Aorta (tissue), 5 donors: ENCODE measurements at regions not wholly inside any gene's neighbourhood (a gene's known extent, or its start where the extent isn't known, plus 50 kb on each side); places are given as distances from the start of the nearest gene placed in this dataset.
"Not testable (repeated sequence)": the region's sequence is repeated elsewhere in the genome, so short reads cannot be mapped to it uniquely, and the experiment has no call there.

Source experiments
- ATAC-seq: fragments of 200-7000 bp; cut with Tn5 transposase; one replicate; pipeline ENCODE4 v1.9.1; 2022; ENCODE audit warnings: moderate library complexity; ENCODE audit not compliant: low FRiP score
- DNase-seq, 2 donors: peaks; one replicate each; pipeline ENCODE4 v3.0.0-alpha.2; 2020
- H3K27ac ChIP-seq, 2 donors: one replicate each; pipeline ENCODE4 v1.5.1; 2013; ENCODE audit warnings: low read length in 2 of 2, mild to moderate bottlenecking in 2 of 2, moderate library complexity in 2 of 2, control low read depth in 1 of 2, inconsistent platforms in 1 of 2, low read depth in 1 of 2
- H3K27me3 ChIP-seq, 2 donors: one replicate each; pipeline ENCODE4 v1.6.1; 2013; ENCODE audit warnings: control low read depth in 1 of 2, low read length in 1 of 2, mild to moderate bottlenecking in 1 of 2, moderate library complexity in 1 of 2; ENCODE audit not compliant: insufficient read depth in 2 of 2, control insufficient read depth in 1 of 2
- H3K36me3 ChIP-seq, 2 donors: one replicate each; pipeline ENCODE4 v1.6.1; 2013; ENCODE audit warnings: control low read depth in 1 of 2, low read length in 1 of 2, mild to moderate bottlenecking in 1 of 2; ENCODE audit not compliant: insufficient read depth in 2 of 2, control insufficient read depth in 1 of 2
- H3K4me1 ChIP-seq, 2 donors: one replicate each; pipeline ENCODE4 v1.6.1; 2013; ENCODE audit warnings: low read length in 2 of 2, control low read depth in 1 of 2, mild to moderate bottlenecking in 1 of 2, moderate library complexity in 1 of 2; ENCODE audit not compliant: insufficient read depth in 2 of 2, control insufficient read depth in 1 of 2
- H3K4me3 ChIP-seq, 2 donors: one replicate each; pipeline ENCODE4 v1.5.1; 2013; ENCODE audit warnings: low read length in 2 of 2, control low read depth in 1 of 2, mild to moderate bottlenecking in 1 of 2
- H3K9me3 ChIP-seq: one replicate; pipeline ENCODE4 v1.6.1; 2013; ENCODE audit warnings: mild to moderate bottlenecking, low read length; ENCODE audit not compliant: control insufficient read depth
- WGBS, 2 donors: extraction: QIAGEN DNeasy Blood & Tissue Kit; methylation state at CpG; one replicate each; pipeline ENCODE4 v1.1.7; 2013; 5-methylcytosine and 5-hydroxymethylcytosine counted together
- intact Hi-C, 2 donors: fragments of 100-400 bp; cut with DNase I; formaldehyde crosslinking; loops; one replicate each; pipeline versions ENCODE4 v1.14.2 to v1.15.0; 2022
- donor health status: healthy with polysubstance abuse.
- donor health status: Bipolar disorder and iron deficiency.
- donor health status: DM: no; HTN: no; CAD: no.
- donor health status: DM: no; HTN: no; CAD: no.
- donor health status: DM: yes; HTN: yes; CAD: no.

GRCh38 chrX:133483771-133484170 is 68.5 kb upstream of the GPC4 start:
- ATAC-seq, H3K36me3 ChIP-seq, H3K27me3 ChIP-seq, H3K4me1 ChIP-seq, H3K4me3 ChIP-seq, intact Hi-C loops, DNase-seq, H3K27ac ChIP-seq, H3K9me3 ChIP-seq: not testable (repeated sequence)
- 95 to 98% methylated on average over 29 to 34 of the region's 34 CpGs for WGBS, 2 donors

DNA sequence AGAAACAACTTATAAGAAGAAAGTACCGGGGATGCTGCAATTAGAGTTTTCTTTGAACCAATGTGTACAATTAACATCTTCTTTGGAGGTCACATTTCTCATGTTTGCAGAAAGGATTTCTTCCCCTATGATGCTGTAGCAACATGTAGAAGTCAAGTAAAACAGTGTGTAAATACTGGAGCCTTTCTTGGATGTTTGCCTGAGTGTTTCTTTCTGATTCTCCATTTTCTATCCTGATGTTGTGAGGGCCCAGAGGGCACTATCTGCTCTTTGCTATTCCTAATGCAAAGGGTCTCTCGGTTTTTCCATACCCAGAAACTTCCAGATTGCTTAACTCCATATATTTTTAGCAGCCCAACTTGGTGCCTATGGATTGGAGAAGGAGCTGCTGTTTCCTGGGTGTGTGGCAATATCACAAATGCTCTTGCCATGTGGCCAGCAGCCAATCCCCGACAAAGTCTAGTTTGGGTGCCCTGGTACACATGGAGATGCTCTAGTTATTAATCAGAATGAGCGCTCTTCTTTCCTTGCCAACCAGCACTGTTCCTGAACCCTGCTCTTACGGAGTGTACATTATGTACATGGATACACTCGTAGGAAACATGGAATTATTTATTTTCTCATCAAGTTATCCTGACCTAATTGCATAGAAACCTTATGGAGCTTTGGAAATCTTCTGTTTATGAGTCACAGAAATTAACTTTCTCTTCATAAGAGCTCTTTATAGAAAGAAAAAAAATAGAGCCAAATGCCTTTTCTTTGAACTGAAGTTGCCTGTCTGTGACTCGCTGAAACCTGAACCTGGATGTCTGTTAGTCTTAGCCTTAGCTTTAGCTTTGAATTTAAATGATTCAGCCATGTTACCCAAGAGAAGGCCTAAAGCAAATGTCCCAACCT is 67.0 kb upstream of the GPC4 start:
- intact Hi-C loops = no loop called here
- Histone ChIP-seq H3K27me3 (no peaks in the 10 kb centered on the region), H3K4me1 (peaks cover 0 to 2% of the 10 kb centered on the region in 2 donors), H3K27ac (no peak overlapping the region), H3K9me3 (no peaks in the 10 kb centered on the region), H3K36me3 (no peaks in the 10 kb centered on the region), H3K4me3 (no peak overlapping the region)
- peak in 1 of 2 donors; percentile 52 for DNase-seq
- WGBS, 2 donors = 65% methylated on average over 7 of the region's 7 CpGs
- ATAC-seq = no peak

DNA sequence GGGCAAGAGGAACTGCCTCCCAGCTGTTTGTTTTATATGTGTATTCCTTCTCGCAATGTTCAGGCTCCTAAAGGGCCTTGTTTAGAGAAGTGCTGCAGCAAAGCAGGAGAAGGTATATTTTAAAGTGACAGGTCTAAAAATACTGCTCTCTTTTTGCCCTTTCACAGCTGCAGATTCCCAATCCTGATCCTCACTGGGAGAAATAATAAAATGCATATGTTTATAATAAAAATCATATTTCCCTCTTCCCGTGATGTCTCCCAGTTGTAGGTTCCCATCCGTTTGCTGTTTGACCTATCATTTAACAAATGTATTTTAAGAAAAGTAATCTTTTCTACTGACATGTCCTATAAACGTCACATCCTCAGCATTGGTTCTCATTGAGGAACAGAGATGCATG is 62.7 kb upstream of the GPC4 start:
- no peak overlapping the region for H3K4me3 ChIP-seq
- H3K27me3 ChIP-seq = no peaks in the 10 kb centered on the region
- no peaks in the 10 kb centered on the region for H3K9me3 ChIP-seq
- H3K27ac ChIP-seq = no peak overlapping the region
- intact Hi-C loops = no loop called here
- no peak for ATAC-seq
- WGBS, 2 donors = 75 to 79% methylated on average over 4 of the region's 4 CpGs
- H3K36me3 ChIP-seq = no peaks in the 10 kb centered on the region
- H3K4me1 ChIP-seq = peaks cover 2 to 3% of the 10 kb centered on the region in 2 donors
- no peak for DNase-seq

DNA sequence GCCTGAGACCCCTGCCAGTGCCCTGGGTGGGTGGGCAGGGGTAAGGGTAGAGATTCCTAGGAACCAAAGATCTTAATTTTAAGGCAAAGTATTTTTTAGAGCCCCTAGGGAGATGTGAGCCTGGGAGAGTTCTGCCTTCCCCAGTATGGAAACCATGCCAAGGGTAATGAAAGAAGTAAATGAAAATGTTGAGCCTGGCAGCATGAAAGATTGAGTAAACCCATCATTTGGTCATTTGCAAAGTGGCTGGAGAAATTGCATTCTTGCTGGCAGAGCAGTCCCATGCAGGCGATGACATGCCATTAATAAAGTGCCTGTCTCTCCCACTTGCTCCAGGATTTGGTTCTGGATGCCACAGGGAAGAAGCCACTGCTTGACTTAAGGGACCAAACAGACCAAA is 60.7 kb upstream of the GPC4 start:
- WGBS, 2 donors = 9 to 40% methylated on average over 1 of the region's 1 CpG
- no peaks in the 10 kb centered on the region for H3K9me3 ChIP-seq
- H3K4me3 ChIP-seq = no peak overlapping the region
- intact Hi-C loops = no loop called here
- H3K4me1 ChIP-seq = peaks cover 0 to 3% of the 10 kb centered on the region in 2 donors
- ATAC-seq = peak; percentile 58
- no peaks in the 10 kb centered on the region for H3K27me3 ChIP-seq
- peak overlapping the region in 1 of 2 donors; percentile 44 for H3K27ac ChIP-seq
- DNase-seq = no peak
- no peaks in the 10 kb centered on the region for H3K36me3 ChIP-seq

DNA sequence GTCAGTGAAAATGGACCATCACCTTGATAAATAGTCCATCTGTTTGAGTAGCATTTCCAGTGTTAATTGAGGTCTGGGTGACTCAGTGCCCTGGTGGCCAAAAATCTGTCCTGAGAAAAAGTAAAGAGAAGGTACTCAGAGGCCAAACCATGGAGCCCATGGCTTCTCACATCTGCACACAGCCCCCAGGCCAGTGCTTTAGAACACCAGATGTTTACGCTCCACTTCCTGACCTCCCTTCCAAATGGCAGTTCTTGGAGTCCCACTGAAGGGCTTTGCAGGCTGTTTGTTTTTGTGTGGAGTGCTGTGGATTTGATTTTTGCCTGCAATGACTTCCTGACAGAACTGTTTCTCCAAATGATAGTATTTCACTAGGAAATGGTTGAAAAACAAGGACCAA is 60.2 kb upstream of the GPC4 start:
- Histone ChIP-seq H3K36me3 (no peaks in the 10 kb centered on the region), H3K4me3 (no peak overlapping the region), H3K27me3 (no peaks in the 10 kb centered on the region), H3K9me3 (no peaks in the 10 kb centered on the region), H3K27ac (peak overlapping the region in 1 of 2 donors; percentile 44), H3K4me1 (peaks cover 0 to 3% of the 10 kb centered on the region in 2 donors)
- ATAC-seq (peak; percentile 33), DNase-seq (no peak)
- 10 to 44% methylated on average over 1 of the region's 1 CpG for WGBS, 2 donors
- intact Hi-C loops = no loop called here

DNA sequence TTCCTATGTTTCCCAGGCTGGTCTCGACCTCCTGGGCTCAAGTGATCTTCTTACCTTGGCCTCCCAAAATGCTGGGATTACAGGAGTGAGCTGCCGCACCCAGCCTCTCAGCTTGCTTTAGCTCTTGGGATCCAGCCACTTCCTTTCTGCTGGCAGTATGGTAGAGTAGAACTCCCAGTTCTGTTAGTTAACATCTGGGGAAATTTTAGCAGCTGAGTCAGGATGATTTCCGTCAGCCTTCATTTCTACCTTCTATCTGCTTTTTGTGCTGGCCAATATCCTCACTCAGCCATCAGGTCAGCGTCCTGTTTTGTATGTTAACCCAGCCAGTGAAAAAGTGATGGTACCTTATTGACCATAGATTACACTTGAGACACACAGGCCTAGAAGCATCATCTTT is 59.3 kb upstream of the GPC4 start:
- intact Hi-C loops = no loop called here
- H3K27me3 ChIP-seq = no peaks in the 10 kb centered on the region
- H3K4me1 ChIP-seq = peaks cover 0 to 3% of the 10 kb centered on the region in 2 donors
- 64 to 65% methylated on average over 4 of the region's 4 CpGs for WGBS, 2 donors
- no peak overlapping the region for H3K4me3 ChIP-seq
- ATAC-seq (no peak), DNase-seq (no peak)
- H3K27ac ChIP-seq = no peak overlapping the region
- H3K9me3 ChIP-seq = no peaks in the 10 kb centered on the region
- no peaks in the 10 kb centered on the region for H3K36me3 ChIP-seq

- intact Hi-C loops = no loop called here
- peaks cover 0 to 3% of the 10 kb centered on the region in 2 donors for H3K4me1 ChIP-seq
- H3K4me3 ChIP-seq = no peak overlapping the region
- H3K9me3 ChIP-seq = no peaks in the 10 kb centered on the region
- H3K27me3 ChIP-seq = no peaks in the 10 kb centered on the region
- DNase-seq = no peak
- no peak for ATAC-seq
- no peak overlapping the region for H3K27ac ChIP-seq
- no peaks in the 10 kb centered on the region for H3K36me3 ChIP-seq
Observed at GRCh38 chrX:133473451-133473850, 58.2 kb upstream of the GPC4 start.

DNA sequence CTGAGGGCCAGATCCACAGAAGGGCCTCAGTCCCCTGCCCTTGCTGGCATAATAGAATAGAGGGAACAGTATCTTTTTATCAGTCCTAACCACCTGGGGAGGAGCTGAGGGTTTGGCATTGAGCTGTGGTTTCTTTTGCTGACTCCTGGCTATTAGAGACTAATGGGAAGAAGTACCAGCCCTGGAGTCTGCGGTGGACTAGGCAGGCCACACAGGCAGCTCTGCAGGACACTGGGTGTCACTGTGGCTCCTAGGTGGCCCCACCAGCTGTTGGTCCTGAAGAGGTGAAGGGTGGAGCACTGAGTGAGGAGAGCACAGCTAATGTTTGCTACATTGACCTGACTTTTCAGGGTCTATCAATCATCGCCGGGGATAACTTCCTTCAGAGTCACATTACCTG is 52.8 kb upstream of the GPC4 start:
- no peaks in the 10 kb centered on the region for H3K4me1 ChIP-seq
- no peaks in the 10 kb centered on the region for H3K36me3 ChIP-seq
- H3K27me3 ChIP-seq = no peaks in the 10 kb centered on the region
- 86% methylated on average over 3 of the region's 3 CpGs for WGBS, 2 donors
- DNase-seq = no peak
- intact Hi-C loops = no loop called here
- H3K9me3 ChIP-seq = no peaks in the 10 kb centered on the region
- H3K4me3 ChIP-seq = no peak overlapping the region
- H3K27ac ChIP-seq = no peak overlapping the region
- ATAC-seq = no peak

GRCh38 chrX:133465254-133465653 is 50.0 kb upstream of the GPC4 start:
- intact Hi-C loops = no loop called here
- Histone ChIP-seq H3K27me3 (no peaks in the 10 kb centered on the region), H3K27ac (no peak overlapping the region), H3K9me3 (no peaks in the 10 kb centered on the region), H3K4me1 (no peaks in the 10 kb centered on the region), H3K36me3 (no peaks in the 10 kb centered on the region), H3K4me3 (no peak overlapping the region)
- 75 to 95% methylated on average over 1 of the region's 1 CpG for WGBS, 2 donors
- ATAC-seq (no peak), DNase-seq (no peak)
